Gastroesophageal sphincter (tissue), 4 donors: ENCODE measurements at regions not wholly inside any gene's neighbourhood (a gene's known extent, or its start where the extent isn't known, plus 50 kb on each side); places are given as distances from the start of the nearest gene placed in this dataset.
"Not testable (repeated sequence)": the region's sequence is repeated elsewhere in the genome, so short reads cannot be mapped to it uniquely, and the experiment has no call there.

ENCODE experiments used
- ATAC-seq: fragments of 150-250 bp; one replicate; pipeline ENCODE4 v1.9.1; 2016; ENCODE audit warnings: mild to moderate bottlenecking, moderate library complexity
- H3K27ac ChIP-seq, 4 donors: fragments of 200-600 bp; sonication (generic) in 3 of 4; 1 replicate in 3 of 4; 2 replicates in 1 of 4; pipeline ENCODE4 v1.5.1; 2016 to 2019
- H3K27me3 ChIP-seq: fragments of 200-600 bp; sonication (generic); one replicate; pipeline ENCODE4 v1.5.1; 2019
- H3K36me3 ChIP-seq, 2 donors: fragments of 200-600 bp; sonication (generic); one replicate each; pipeline ENCODE4 v1.5.1; 2019; ENCODE audit warnings: control low read depth in 1 of 2
- H3K4me1 ChIP-seq, 3 donors: fragments of 200-600 bp; sonication (generic); 1 replicate in 2 of 3; 2 replicates in 1 of 3; pipeline ENCODE4 v1.5.1; 2016 to 2019; ENCODE audit warnings: control low read depth in 2 of 3
- H3K4me3 ChIP-seq, 2 donors: fragments of 200-600 bp; sonication (generic); one replicate each; pipeline ENCODE4 v1.5.1; 2019; ENCODE audit warnings: mild to moderate bottlenecking in 1 of 2, moderate library complexity in 1 of 2
- H3K9me3 ChIP-seq, 3 donors: fragments of 200-600 bp; sonication (generic); one replicate each; pipeline ENCODE4 v1.5.1; 2017 to 2019; ENCODE audit warnings: control low read depth in 2 of 3
- EP300 ChIP-seq: sonication (generic); formaldehyde crosslinking; IDR thresholded peaks from one replicate; pipeline ENCODE4 v1.6.1; 2017; ENCODE audit warnings: antibody characterized with exemption, mild to moderate bottlenecking
- POLR2A ChIP-seq, 2 donors: fragments of 450-650 bp; IDR thresholded peaks; one replicate each; pipeline ENCODE4 v1.6.1; 2017; ENCODE audit warnings: antibody characterized with exemption in 2 of 2, mild to moderate bottlenecking in 2 of 2, moderate library complexity in 1 of 2
- POLR2AphosphoS5 ChIP-seq: sonication (generic); formaldehyde crosslinking; IDR thresholded peaks from one replicate; pipeline ENCODE4 v1.6.1; 2017; ENCODE audit warnings: antibody characterized with exemption
- WGBS, 2 donors: methylation state at CpG; one replicate each; pipeline ENCODE4 v1.1.5; 2018; ENCODE audit warnings: low coverage in 1 of 2; 5-methylcytosine and 5-hydroxymethylcytosine counted together
- TF ChIP-seq, protein P1 (sequence below), 4 experiments: fragments of 200-600 bp in 2 of 4; fragments of 450-650 bp in 2 of 4; sonication (generic) in 1 of 4; IDR thresholded peaks; one replicate each; pipeline ENCODE4 v1.5.1; 2017 to 2019; ENCODE audit warnings: antibody characterized with exemption in 4 of 4, mild to moderate bottlenecking in 2 of 4, moderate library complexity in 2 of 4

DNA sequence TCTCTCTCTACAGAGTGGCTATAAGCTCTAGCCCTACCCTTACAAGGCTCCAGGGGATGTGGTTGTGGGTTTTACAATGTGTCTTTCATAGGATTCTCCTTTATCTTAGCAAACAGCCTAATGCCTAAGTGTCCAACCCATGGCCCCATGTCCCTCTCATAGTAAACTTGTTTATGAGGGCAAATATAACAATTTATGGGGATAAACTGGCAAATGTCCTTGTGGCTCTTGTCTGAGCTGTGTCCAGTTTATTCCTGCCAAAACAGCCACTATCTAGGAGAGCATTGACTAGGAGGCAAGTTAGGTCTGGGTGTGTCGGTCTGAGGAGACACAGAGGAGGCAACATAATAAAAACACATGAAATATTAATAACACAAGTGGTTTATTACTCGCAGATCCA lies 335.1 kb downstream of the IZUMO3 start:
- TF ChIP-seq POLR2A (IDR thresholded peaks at IDR 0.05) (no peak), EP300 (no peak)
- Histone ChIP-seq H3K4me3 (no peak overlapping the region), H3K4me1 (no peaks in the 10 kb centered on the region), H3K36me3 (no peaks in the 10 kb centered on the region), H3K9me3 (peaks cover 0 to 3% (median 0%) of the 10 kb centered on the region in 3 donors), H3K27ac (no peak overlapping the region), H3K27me3 (no peaks in the 10 kb centered on the region)
- no peak for ATAC-seq
- WGBS, 2 donors = 89 to 100% methylated on average over 2 of the region's 2 CpGs

DNA sequence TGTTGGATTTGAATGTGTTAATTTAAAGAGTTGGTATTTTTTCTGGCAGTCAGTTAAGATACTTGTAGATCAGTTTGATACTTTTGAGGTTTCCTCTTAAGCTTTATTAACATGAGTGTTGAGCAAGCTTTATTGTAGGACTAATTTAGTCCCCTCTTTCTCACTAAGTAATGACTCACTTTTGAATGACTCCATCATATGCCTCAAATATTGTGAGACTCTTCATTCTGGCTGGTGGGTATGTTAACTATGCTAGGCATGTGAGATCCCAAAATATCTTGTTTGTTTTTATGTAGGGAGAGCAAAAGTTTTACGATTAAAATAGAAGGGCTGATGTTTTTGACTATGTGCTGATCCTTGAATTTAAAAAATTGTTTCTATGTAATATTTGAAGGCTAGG lies 355.7 kb downstream of the IZUMO3 start:
- no peak overlapping the region for H3K4me3 ChIP-seq
- no peaks in the 10 kb centered on the region for H3K27me3 ChIP-seq
- 38 to 64% methylated on average over 1 of the region's 1 CpG for WGBS, 2 donors
- no peak for ATAC-seq
- H3K4me1 ChIP-seq = no peaks in the 10 kb centered on the region
- H3K9me3 ChIP-seq = peaks cover 0 to 11% (median 0%) of the 10 kb centered on the region in 3 donors
- TF ChIP-seq POLR2AphosphoS5 = no peak
- no peak for TF ChIP-seq POLR2A (IDR thresholded peaks at IDR 0.05)
- TF ChIP-seq, protein P1, sequence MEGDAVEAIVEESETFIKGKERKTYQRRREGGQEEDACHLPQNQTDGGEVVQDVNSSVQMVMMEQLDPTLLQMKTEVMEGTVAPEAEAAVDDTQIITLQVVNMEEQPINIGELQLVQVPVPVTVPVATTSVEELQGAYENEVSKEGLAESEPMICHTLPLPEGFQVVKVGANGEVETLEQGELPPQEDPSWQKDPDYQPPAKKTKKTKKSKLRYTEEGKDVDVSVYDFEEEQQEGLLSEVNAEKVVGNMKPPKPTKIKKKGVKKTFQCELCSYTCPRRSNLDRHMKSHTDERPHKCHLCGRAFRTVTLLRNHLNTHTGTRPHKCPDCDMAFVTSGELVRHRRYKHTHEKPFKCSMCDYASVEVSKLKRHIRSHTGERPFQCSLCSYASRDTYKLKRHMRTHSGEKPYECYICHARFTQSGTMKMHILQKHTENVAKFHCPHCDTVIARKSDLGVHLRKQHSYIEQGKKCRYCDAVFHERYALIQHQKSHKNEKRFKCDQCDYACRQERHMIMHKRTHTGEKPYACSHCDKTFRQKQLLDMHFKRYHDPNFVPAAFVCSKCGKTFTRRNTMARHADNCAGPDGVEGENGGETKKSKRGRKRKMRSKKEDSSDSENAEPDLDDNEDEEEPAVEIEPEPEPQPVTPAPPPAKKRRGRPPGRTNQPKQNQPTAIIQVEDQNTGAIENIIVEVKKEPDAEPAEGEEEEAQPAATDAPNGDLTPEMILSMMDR (IDR thresholded peaks at IDR 0.05) = no peak
- TF ChIP-seq EP300 = no peak
- no peaks in the 10 kb centered on the region for H3K36me3 ChIP-seq
- H3K27ac ChIP-seq = no peak overlapping the region

- not testable (repeated sequence) for H3K27me3 ChIP-seq, ATAC-seq, H3K4me3 ChIP-seq, H3K27ac ChIP-seq, H3K4me1 ChIP-seq, H3K36me3 ChIP-seq
- 60 to 71% methylated on average over 1 of the region's 1 CpG for WGBS, 2 donors
- peaks cover 0 to 17% (median 0%) of the 10 kb centered on the region in 3 donors for H3K9me3 ChIP-seq
These were observed 354.5 kb upstream of the ELAVL2 start for GRCh38 chr9:24180572-24180971.

GRCh38 chr9:24144796-24145195 lies 318.8 kb upstream of the ELAVL2 start:
- TF ChIP-seq EP300 = no peak
- TF ChIP-seq POLR2AphosphoS5 = no peak
- TF ChIP-seq, protein P1 (IDR thresholded peaks at IDR 0.05) = no peak
- no peak for TF ChIP-seq POLR2A (IDR thresholded peaks at IDR 0.05)
- no peaks in the 10 kb centered on the region for H3K4me1 ChIP-seq
- no peak overlapping the region for H3K4me3 ChIP-seq
- H3K27me3 ChIP-seq = no peaks in the 10 kb centered on the region
- no peak overlapping the region for H3K27ac ChIP-seq
- no peaks in the 10 kb centered on the region for H3K9me3 ChIP-seq
- H3K36me3 ChIP-seq = no peaks in the 10 kb centered on the region
- no peak for ATAC-seq
- WGBS, 2 donors = 62 to 68% methylated on average over 3 of the region's 3 CpGs

- H3K27ac ChIP-seq, H3K27me3 ChIP-seq, H3K4me3 ChIP-seq, H3K4me1 ChIP-seq, H3K9me3 ChIP-seq, H3K36me3 ChIP-seq, ATAC-seq: not testable (repeated sequence)
- no CpG with 5 or more reads among the region's 29 CpGs for WGBS, 2 donors
These were observed 309.0 kb upstream of the ELAVL2 start for GRCh38 chr9:24135072-24135471.

GRCh38 chr9:24132244-24132643 lies 306.2 kb upstream of the ELAVL2 start:
- H3K4me3 ChIP-seq = no peak overlapping the region
- no peaks in the 10 kb centered on the region for H3K4me1 ChIP-seq
- TF ChIP-seq, protein P1 (IDR thresholded peaks at IDR 0.05) = no peak
- TF ChIP-seq POLR2AphosphoS5 = no peak
- no peak for TF ChIP-seq POLR2A (IDR thresholded peaks at IDR 0.05)
- TF ChIP-seq EP300 = no peak
- no peak for ATAC-seq
- H3K27me3 ChIP-seq = no peaks in the 10 kb centered on the region
- H3K36me3 ChIP-seq = no peaks in the 10 kb centered on the region
- H3K27ac ChIP-seq = no peak overlapping the region
- 91 to 100% methylated on average over 1 to 2 of the region's 2 CpGs for WGBS, 2 donors
- H3K9me3 ChIP-seq = peaks cover 0 to 4% (median 0%) of the 10 kb centered on the region in 3 donors

DNA sequence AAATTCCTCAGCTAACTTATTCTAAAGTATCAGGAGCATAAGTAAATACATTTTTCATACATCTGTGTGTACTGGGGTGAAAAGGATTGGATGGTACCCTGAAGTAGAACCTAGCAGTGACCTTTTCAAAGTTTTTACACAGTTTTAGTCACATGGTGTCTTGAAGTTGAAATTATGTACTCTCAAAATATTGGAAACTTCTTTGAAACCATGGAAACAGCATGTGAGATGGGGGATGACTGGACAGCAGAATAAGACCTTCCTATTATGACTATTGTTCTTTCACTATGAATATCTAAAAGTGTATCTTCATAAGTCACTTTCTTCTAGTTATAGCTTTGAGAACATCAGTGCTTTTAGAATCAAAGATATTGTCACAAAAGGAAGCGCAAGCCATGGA lies 301.5 kb upstream of the ELAVL2 start:
- Histone ChIP-seq H3K27me3 (no peaks in the 10 kb centered on the region), H3K36me3 (no peaks in the 10 kb centered on the region), H3K4me3 (no peak overlapping the region), H3K4me1 (no peaks in the 10 kb centered on the region), H3K27ac (no peak overlapping the region), H3K9me3 (no peaks in the 10 kb centered on the region)
- 50% methylated on average over 1 of the region's 1 CpG for WGBS, 2 donors
- ATAC-seq = no peak
- no peak for TF ChIP-seq POLR2AphosphoS5
- no peak for TF ChIP-seq POLR2A (IDR thresholded peaks at IDR 0.05)
- TF ChIP-seq EP300 = no peak
- TF ChIP-seq, protein P1 (IDR thresholded peaks at IDR 0.05) = no peak
